ENCODE measurements at regions not wholly inside any gene's neighbourhood (a gene's known extent, or its start where the extent isn't known, plus 50 kb on each side); places are given as distances from the start of the nearest gene placed in this dataset.
A peak's percentile ranks its signal among the peaks of the same experiment; 100 is the strongest.

DNA sequence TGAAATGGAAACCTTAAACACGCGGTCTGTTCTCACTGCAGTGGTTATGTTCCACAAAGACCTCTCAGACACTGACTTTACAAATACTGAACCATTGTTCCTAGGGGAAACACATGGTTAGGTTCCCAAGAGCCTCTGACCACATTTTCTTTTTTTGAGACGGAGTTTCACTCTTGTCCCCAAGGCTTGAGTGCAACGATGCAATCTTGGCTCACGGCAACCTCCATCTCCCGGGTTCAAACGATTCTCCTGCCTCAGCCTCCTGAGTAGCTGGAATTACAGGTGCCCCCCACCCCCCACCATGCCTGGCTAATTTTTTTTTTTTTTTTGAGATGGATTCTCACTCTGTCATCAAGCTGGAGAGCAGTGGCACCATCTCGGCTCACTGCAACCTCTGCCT lies 179.7 kb downstream of the RBFOX3 start:
- H3K4me1 ChIP-seq (ENCODE audit: control insufficient read depth, insufficient read depth, low read length, poor library complexity, severe bottlenecking): no peaks in the 10 kb centered on the region
- no peaks in the 10 kb centered on the region for H3K9me3 ChIP-seq (ENCODE audit: control insufficient read depth in 2 of 2, low read length in 2 of 2)
- Mint-ChIP-seq H3K27ac (no peak overlapping the region), H3K27me3 (peaks cover 8% of the 10 kb centered on the region), H3K4me3 (no peak overlapping the region), H3K9me3 (peaks cover 0 to 2% (median 0%) of the 10 kb centered on the region in 7 donors), H3K4me1 (no peaks in the 10 kb centered on the region), H3K36me3 (no peaks in the 10 kb centered on the region)
- no peak for ATAC-seq (ENCODE audit: low read depth in 2 of 2)
- H3K27ac ChIP-seq (ENCODE audit: insufficient read depth, low read length, poor library complexity, severe bottlenecking): no peak overlapping the region
- no peaks in the 10 kb centered on the region for H3K36me3 ChIP-seq (ENCODE audit: control insufficient read depth, insufficient read depth, low read length)
- H3K4me3 ChIP-seq (ENCODE audit: low read depth, low read length): no peak overlapping the region
- no peaks in the 10 kb centered on the region for H3K27me3 ChIP-seq (ENCODE audit: control insufficient read depth, insufficient read depth, low read length)
- no peak for DNase-seq

DNA sequence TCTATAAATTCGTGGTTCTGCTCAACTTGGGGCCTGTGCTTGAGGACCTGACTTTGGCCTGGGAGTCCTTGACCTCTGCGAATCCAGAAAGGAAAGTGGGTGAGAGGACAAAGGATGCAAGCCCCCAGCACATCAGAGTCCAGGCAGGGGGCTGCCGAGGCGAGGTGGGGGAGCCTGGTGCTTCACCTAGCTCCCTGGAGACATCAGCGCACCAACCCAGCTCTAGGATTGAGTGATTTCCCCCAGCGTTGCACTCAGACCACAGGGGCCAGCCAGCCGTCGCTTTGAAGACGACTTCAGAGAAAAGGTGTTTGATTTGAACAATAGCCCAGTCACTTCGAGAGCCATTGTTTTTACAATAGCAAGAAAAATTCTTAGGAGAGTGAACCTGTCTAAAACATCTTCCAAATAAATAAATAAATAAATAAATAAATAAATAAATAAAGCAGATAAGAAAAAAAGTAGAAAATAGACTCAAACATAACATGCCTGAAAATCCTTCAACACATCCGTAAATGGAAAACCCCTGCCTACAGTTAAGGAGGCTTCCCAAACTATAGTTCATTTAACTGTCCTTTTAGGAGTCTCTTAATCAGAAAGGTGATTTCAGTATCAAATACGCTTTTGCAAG lies 180.9 kb downstream of the RBFOX3 start:
- no peaks in the 10 kb centered on the region for H3K4me1 Mint-ChIP-seq
- ATAC-seq (ENCODE audit: low read depth in 2 of 2) (no peak), DNase-seq (no peak)
- H3K9me3 ChIP-seq (ENCODE audit: control insufficient read depth in 2 of 2, low read length in 2 of 2): no peaks in the 10 kb centered on the region
- no peaks in the 10 kb centered on the region for H3K27me3 ChIP-seq (ENCODE audit: control insufficient read depth, insufficient read depth, low read length)
- H3K4me3 Mint-ChIP-seq: no peak overlapping the region
- H3K9me3 Mint-ChIP-seq: peaks cover 0 to 1% (median 0%) of the 10 kb centered on the region in 7 donors
- no peaks in the 10 kb centered on the region for H3K36me3 Mint-ChIP-seq
- peaks cover 8% of the 10 kb centered on the region for H3K27me3 Mint-ChIP-seq
- no peak overlapping the region for H3K27ac ChIP-seq (ENCODE audit: insufficient read depth, low read length, poor library complexity, severe bottlenecking)
- H3K27ac Mint-ChIP-seq: no peak overlapping the region
- H3K4me3 ChIP-seq (ENCODE audit: low read depth, low read length): no peak overlapping the region
- H3K36me3 ChIP-seq (ENCODE audit: control insufficient read depth, insufficient read depth, low read length): no peaks in the 10 kb centered on the region
- H3K4me1 ChIP-seq (ENCODE audit: control insufficient read depth, insufficient read depth, low read length, poor library complexity, severe bottlenecking): no peaks in the 10 kb centered on the region

DNA sequence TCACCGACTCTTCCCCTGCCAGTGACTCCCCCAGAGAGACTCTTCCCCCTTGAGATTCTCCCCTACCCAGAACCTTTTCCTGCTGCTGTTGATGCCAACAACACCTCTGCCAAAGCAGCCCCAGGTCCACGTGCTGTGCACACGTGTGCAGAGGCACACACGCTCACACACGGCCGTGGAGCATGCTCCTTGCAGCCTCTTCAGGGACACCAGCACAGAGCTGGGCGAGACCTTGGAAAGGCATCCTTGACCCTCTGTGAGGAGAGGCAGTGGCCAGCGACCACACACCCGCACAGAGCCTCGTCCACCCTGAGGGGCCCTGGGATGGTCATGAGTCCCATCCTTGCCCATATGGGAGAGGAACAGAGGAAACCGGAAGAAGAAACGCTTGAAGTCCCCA lies 181.9 kb downstream of the RBFOX3 start:
- DNase-seq: no peak
- H3K27ac ChIP-seq (ENCODE audit: insufficient read depth, low read length, poor library complexity, severe bottlenecking): no peak overlapping the region
- Mint-ChIP-seq H3K36me3 (no peaks in the 10 kb centered on the region), H3K27me3 (peaks cover 7% of the 10 kb centered on the region), H3K4me1 (no peaks in the 10 kb centered on the region), H3K27ac (no peak overlapping the region), H3K9me3 (peaks cover 0 to 1% (median 0%) of the 10 kb centered on the region in 7 donors), H3K4me3 (no peak overlapping the region)
- no peaks in the 10 kb centered on the region for H3K4me1 ChIP-seq (ENCODE audit: control insufficient read depth, insufficient read depth, low read length, poor library complexity, severe bottlenecking)
- H3K27me3 ChIP-seq (ENCODE audit: control insufficient read depth, insufficient read depth, low read length): no peaks in the 10 kb centered on the region
- no peaks in the 10 kb centered on the region for H3K36me3 ChIP-seq (ENCODE audit: control insufficient read depth, insufficient read depth, low read length)
- no peak for ATAC-seq (ENCODE audit: low read depth in 2 of 2)
- no peak overlapping the region for H3K4me3 ChIP-seq (ENCODE audit: low read depth, low read length)
- no peaks in the 10 kb centered on the region for H3K9me3 ChIP-seq (ENCODE audit: control insufficient read depth in 2 of 2, low read length in 2 of 2)

DNA sequence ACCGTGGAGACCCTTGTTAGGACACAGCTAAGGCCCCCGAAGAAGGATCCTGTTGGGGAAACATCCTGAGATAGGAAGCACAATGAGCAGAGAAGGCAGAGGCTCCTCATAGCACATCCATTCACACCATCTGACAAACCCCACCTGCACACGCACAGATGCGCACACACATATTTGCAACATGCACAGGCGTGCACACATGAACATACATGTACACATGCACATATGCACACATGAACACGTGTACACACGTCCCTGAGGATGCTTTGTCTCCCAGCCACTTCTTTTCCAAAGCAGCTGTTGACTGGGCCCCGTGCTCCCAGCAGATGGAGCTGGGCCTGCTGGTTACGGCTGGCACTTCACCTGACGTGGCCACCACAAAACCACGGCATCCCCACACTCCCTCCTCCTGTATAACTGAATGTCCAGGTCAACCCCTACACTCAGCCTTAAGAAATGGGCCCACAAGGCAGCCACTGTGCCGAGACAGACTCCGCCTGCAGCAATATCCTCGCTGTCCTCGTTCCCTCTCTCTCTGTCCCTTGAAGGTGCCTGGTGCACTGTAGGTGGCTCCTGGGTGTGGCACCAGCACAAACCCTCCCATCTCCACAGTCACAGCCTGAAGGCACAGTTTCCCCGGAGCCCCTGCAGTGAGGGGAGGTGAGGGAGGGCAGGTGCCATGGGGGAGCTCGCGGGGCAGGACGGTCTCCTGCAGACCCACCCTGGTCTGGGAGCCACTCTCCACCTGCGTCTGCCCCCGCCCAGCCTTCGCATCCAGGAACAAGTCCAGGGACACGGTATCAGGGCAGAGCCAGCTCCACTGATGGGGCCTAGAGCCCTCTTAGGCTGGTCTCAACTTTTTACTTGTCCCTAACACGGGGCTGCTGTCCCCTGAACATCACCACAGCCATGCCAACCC lies 183.0 kb downstream of the RBFOX3 start:
- ATAC-seq (ENCODE audit: low read depth in 2 of 2): no peak
- Mint-ChIP-seq H3K4me3 (no peak overlapping the region), H3K27me3 (peaks cover 4% of the 10 kb centered on the region), H3K4me1 (no peaks in the 10 kb centered on the region), H3K9me3 (peaks cover 0 to 1% (median 0%) of the 10 kb centered on the region in 7 donors), H3K27ac (no peak overlapping the region), H3K36me3 (no peaks in the 10 kb centered on the region)
- no peaks in the 10 kb centered on the region for H3K9me3 ChIP-seq (ENCODE audit: control insufficient read depth in 2 of 2, low read length in 2 of 2)
- H3K27me3 ChIP-seq (ENCODE audit: control insufficient read depth, insufficient read depth, low read length): no peaks in the 10 kb centered on the region
- no peak overlapping the region for H3K4me3 ChIP-seq (ENCODE audit: low read depth, low read length)
- H3K27ac ChIP-seq (ENCODE audit: insufficient read depth, low read length, poor library complexity, severe bottlenecking): no peak overlapping the region
- H3K4me1 ChIP-seq (ENCODE audit: control insufficient read depth, insufficient read depth, low read length, poor library complexity, severe bottlenecking): no peaks in the 10 kb centered on the region
- H3K36me3 ChIP-seq (ENCODE audit: control insufficient read depth, insufficient read depth, low read length): no peaks in the 10 kb centered on the region
- no peak for DNase-seq

DNA sequence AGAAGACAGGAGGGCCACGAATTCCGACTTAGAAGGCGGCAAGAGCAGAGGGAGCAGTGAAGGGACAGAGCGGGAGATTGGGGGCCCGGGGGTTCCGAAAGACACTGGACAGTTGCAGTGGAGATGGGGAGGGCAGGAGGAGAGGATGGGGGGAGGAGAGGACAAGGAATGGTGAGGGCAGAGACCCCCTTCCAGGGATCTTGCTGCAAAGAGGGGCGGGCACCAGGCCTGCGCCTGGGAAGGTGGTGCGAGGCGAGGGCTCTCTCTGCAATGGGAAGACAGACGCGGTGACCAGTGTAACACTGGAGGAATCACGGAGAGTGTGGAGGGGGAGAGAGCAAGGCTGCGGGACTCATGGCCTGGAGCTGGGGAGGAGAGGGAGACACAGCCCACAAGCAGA lies 185.2 kb downstream of the RBFOX3 start:
- Mint-ChIP-seq H3K36me3 (no peaks in the 10 kb centered on the region), H3K4me1 (no peaks in the 10 kb centered on the region), H3K27ac (no peak overlapping the region), H3K9me3 (no peaks in the 10 kb centered on the region), H3K27me3 (peaks cover 4% of the 10 kb centered on the region), H3K4me3 (peak overlapping the region in 1 of 4 donors; percentile 43)
- ATAC-seq (ENCODE audit: low read depth in 2 of 2): no peak
- Histone ChIP-seq H3K27ac (ENCODE audit: insufficient read depth, low read length, poor library complexity, severe bottlenecking) (no peak overlapping the region), H3K27me3 (ENCODE audit: control insufficient read depth, insufficient read depth, low read length) (no peaks in the 10 kb centered on the region), H3K4me3 (ENCODE audit: low read depth, low read length) (no peak overlapping the region), H3K9me3 (ENCODE audit: control insufficient read depth in 2 of 2, low read length in 2 of 2) (no peaks in the 10 kb centered on the region), H3K36me3 (ENCODE audit: control insufficient read depth, insufficient read depth, low read length) (no peaks in the 10 kb centered on the region), H3K4me1 (ENCODE audit: control insufficient read depth, insufficient read depth, low read length, poor library complexity, severe bottlenecking) (no peaks in the 10 kb centered on the region)
- DNase-seq: no peak

DNA sequence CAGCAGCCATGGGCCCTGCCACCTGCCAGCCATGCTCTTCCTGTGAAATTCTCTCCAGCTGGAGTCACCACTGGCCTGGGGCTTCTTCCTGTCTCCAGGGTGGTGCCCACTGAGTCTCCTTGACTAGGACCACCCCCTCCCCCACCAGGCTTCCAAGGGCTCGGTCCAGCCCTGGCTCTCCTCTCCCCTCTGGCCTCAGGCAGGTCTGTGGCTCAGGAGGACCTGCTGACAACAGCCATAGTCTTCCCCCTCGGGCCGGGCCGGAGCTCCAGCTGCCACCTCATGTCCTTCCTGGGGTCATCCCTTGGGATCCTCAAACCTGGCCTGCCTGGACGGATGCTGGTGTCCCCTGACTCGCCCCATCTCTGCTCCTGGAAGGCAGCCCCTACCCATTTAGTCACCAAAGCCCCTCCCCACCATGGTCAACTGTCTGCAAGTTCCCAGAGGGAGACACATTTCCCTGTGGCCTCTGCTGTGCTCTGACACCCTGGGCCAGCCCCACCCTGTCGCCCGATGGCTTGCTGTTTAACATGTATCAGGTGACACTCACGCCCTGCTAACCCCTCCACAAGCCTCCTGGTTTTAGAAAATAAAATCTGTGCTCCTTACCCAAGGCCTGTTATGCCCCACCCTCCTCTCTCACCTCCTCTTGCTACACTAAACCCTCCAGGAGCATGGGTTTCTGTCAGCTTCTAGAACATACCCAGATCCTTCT lies 186.2 kb downstream of the RBFOX3 start:
- H3K4me3 Mint-ChIP-seq: no peak overlapping the region
- no peaks in the 10 kb centered on the region for H3K4me1 ChIP-seq (ENCODE audit: control insufficient read depth, insufficient read depth, low read length, poor library complexity, severe bottlenecking)
- peaks cover 4% of the 10 kb centered on the region for H3K27me3 Mint-ChIP-seq
- no peaks in the 10 kb centered on the region for H3K9me3 ChIP-seq (ENCODE audit: control insufficient read depth in 2 of 2, low read length in 2 of 2)
- ATAC-seq (ENCODE audit: low read depth in 2 of 2) (no peak), DNase-seq (no peak)
- peak overlapping the region in 1 of 3 donors; percentile 78 for H3K27ac Mint-ChIP-seq
- no peaks in the 10 kb centered on the region for H3K36me3 ChIP-seq (ENCODE audit: control insufficient read depth, insufficient read depth, low read length)
- H3K27ac ChIP-seq (ENCODE audit: insufficient read depth, low read length, poor library complexity, severe bottlenecking): no peak overlapping the region
- no peaks in the 10 kb centered on the region for H3K27me3 ChIP-seq (ENCODE audit: control insufficient read depth, insufficient read depth, low read length)
- H3K9me3 Mint-ChIP-seq: no peaks in the 10 kb centered on the region
- H3K4me3 ChIP-seq (ENCODE audit: low read depth, low read length): no peak overlapping the region
- H3K36me3 Mint-ChIP-seq: no peaks in the 10 kb centered on the region
- H3K4me1 Mint-ChIP-seq: no peaks in the 10 kb centered on the region

DNA sequence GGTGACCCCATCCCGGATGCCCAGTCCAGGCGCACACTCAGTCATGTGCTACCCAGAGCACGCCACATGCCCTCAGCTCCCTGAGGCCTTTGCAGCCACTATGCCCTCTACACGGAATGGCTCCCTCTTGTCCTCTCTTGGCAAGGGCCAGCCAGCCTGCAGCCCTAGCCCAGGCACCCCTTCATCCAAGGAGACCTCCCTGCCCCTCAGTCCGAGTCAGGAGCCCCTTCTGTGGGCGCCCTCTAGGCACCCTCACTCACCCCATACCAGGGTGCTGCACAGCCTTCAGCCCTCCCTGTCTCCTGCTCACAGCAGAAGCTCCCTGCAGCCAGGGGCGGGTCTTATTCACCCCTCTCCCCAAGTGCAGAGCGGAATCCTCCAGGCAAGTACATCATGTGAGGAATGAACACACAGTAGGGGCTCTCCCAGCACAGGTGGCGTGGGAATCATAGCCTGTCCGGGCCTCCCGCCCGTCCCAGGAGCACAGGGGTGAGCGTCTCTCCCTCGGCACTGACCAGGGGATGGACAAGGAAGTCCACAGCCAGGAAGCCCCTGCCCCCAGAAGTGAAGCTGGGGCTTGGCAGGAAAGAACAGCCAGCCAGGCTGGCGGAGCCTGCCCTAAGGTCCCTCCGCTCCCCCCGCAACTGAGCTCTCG lies 186.9 kb downstream of the RBFOX3 start:
- ATAC-seq (ENCODE audit: low read depth in 2 of 2): no peak
- Mint-ChIP-seq H3K27ac (no peak overlapping the region), H3K4me3 (no peak overlapping the region), H3K4me1 (no peaks in the 10 kb centered on the region), H3K36me3 (no peaks in the 10 kb centered on the region), H3K27me3 (peaks cover 3% of the 10 kb centered on the region), H3K9me3 (no peaks in the 10 kb centered on the region)
- H3K9me3 ChIP-seq (ENCODE audit: control insufficient read depth in 2 of 2, low read length in 2 of 2): no peaks in the 10 kb centered on the region
- H3K4me1 ChIP-seq (ENCODE audit: control insufficient read depth, insufficient read depth, low read length, poor library complexity, severe bottlenecking): no peaks in the 10 kb centered on the region
- DNase-seq: no peak
- no peaks in the 10 kb centered on the region for H3K27me3 ChIP-seq (ENCODE audit: control insufficient read depth, insufficient read depth, low read length)
- H3K27ac ChIP-seq (ENCODE audit: insufficient read depth, low read length, poor library complexity, severe bottlenecking): no peak overlapping the region
- H3K36me3 ChIP-seq (ENCODE audit: control insufficient read depth, insufficient read depth, low read length): no peaks in the 10 kb centered on the region
- no peak overlapping the region for H3K4me3 ChIP-seq (ENCODE audit: low read depth, low read length)

All from CD4-positive, CD25-positive, alpha-beta regulatory T cell (primary cell).